Neural cell (in vitro differentiated cells): ENCODE measurements at regions not wholly inside any gene's neighbourhood (a gene's known extent, or its start where the extent isn't known, plus 50 kb on each side); places are given as distances from the start of the nearest gene placed in this dataset.

Experiments
- EZH2 ChIP-seq: fragments of 200-600, 300-800 bp; shearing (Covaris generic), sonication (generic); IDR thresholded peaks from 2 replicates; pipeline ENCODE4 v1.6.1; 2014; ENCODE audit warnings: antibody characterized with exemption, low read length, borderline replicate concordance, mild to moderate bottlenecking; ENCODE audit not compliant: insufficient read depth, poor library complexity, severe bottlenecking
- RAD21 ChIP-seq: fragments of 450-650 bp; conservative IDR thresholded peaks from 2 replicates; pipeline ENCODE4 v1.6.1; 2014; ENCODE audit warnings: antibody characterized with exemption, mild to moderate bottlenecking, moderate library complexity

DNA sequence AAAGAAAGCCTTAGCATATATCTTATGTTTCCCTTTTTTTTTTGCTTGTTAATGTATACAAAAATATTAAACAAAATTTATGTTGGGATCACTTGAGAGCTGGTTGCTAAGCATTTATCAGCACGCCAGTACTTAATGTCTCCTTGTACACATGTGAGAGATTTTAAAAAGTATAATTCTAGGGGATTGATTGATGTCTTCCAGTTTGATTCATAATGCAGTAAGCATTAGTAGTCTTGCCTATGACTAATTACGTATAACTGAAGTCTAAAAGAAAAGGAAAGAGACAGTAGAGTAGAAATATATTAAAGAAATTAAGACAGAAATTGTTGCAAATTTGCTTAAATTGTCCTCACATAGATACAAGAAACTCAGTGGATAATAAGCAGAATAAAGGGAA, 1630.4 kb upstream of the B3GALT2 start:
- TF ChIP-seq EZH2 (no peak), RAD21 (no peak)
